ENCODE measurements at regions not wholly inside any gene's neighbourhood (a gene's known extent, or its start where the extent isn't known, plus 50 kb on each side); places are given as distances from the start of the nearest gene placed in this dataset.

- TF ChIP-seq, protein P1, sequence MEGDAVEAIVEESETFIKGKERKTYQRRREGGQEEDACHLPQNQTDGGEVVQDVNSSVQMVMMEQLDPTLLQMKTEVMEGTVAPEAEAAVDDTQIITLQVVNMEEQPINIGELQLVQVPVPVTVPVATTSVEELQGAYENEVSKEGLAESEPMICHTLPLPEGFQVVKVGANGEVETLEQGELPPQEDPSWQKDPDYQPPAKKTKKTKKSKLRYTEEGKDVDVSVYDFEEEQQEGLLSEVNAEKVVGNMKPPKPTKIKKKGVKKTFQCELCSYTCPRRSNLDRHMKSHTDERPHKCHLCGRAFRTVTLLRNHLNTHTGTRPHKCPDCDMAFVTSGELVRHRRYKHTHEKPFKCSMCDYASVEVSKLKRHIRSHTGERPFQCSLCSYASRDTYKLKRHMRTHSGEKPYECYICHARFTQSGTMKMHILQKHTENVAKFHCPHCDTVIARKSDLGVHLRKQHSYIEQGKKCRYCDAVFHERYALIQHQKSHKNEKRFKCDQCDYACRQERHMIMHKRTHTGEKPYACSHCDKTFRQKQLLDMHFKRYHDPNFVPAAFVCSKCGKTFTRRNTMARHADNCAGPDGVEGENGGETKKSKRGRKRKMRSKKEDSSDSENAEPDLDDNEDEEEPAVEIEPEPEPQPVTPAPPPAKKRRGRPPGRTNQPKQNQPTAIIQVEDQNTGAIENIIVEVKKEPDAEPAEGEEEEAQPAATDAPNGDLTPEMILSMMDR (IDR thresholded peaks at IDR 0.05; ENCODE audit: low read depth, low read length): no peak
- no peak overlapping the region for H3K4me3 ChIP-seq (ENCODE audit: low read depth, low read length)
- H3K9me3 ChIP-seq: no peaks in the 10 kb centered on the region
- H3K27me3 ChIP-seq: no peaks in the 10 kb centered on the region
- H3K4me1 ChIP-seq: no peaks in the 10 kb centered on the region
- no peak for DNase-seq
- H3K36me3 ChIP-seq: no peaks in the 10 kb centered on the region
These were observed 62.3 kb upstream of the PAGE3 start for GRCh38 chrX:55326985-55327384.

- TF ChIP-seq, protein P1 (IDR thresholded peaks at IDR 0.05; ENCODE audit: low read depth, low read length): no peak
- no peak for DNase-seq
- no peaks in the 10 kb centered on the region for H3K9me3 ChIP-seq
- no peaks in the 10 kb centered on the region for H3K4me1 ChIP-seq
- no peaks in the 10 kb centered on the region for H3K27me3 ChIP-seq
- H3K36me3 ChIP-seq: no peaks in the 10 kb centered on the region
- no peak overlapping the region for H3K4me3 ChIP-seq (ENCODE audit: low read depth, low read length)
These were observed 70.6 kb upstream of the PAGE3 start for GRCh38 chrX:55335296-55335695.

- no peak overlapping the region for H3K4me3 ChIP-seq (ENCODE audit: low read depth, low read length)
- TF ChIP-seq, protein P1 (IDR thresholded peaks at IDR 0.05; ENCODE audit: low read depth, low read length): no peak
These were observed 71.5 kb upstream of the PAGE3 start for GRCh38 chrX:55336176-55336575.

DNA sequence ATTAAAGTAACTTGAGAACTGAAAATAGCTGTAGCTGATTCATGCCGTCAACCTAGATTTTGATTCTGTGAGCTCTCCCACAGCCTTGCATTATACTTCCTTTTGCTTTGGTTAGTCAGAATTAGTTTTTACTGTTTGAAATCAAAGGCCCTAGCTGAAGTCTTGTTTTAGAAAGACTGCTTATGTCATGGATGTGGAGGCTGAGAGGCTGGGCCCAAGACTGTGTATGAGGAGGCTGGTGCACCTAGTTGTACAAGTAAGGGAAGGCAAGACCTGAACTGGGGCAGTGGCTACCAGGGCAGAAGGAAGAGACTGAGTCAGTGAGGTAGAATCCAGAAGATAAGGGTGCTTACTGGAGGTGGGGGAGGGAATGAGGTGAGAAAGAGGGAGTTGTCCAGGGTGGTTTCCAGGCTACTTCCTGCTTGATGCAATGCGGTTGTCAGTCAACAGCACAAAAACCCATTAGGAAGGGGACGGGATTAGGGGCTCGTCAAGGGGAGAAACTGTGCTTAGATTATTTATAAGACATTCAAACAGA, 76.2 kb upstream of the PAGE3 start:
- DNase-seq: no peak
- Histone ChIP-seq H3K27me3 (no peaks in the 10 kb centered on the region), H3K4me1 (no peaks in the 10 kb centered on the region), H3K36me3 (no peaks in the 10 kb centered on the region), H3K9me3 (no peaks in the 10 kb centered on the region), H3K4me3 (ENCODE audit: low read depth, low read length) (no peak overlapping the region)
- TF ChIP-seq, protein P1 (IDR thresholded peaks at IDR 0.05; ENCODE audit: low read depth, low read length): no peak

More at GRCh38 chrX:55336176-55336575, 71.5 kb upstream of the PAGE3 start:
- Histone ChIP-seq H3K27me3 (no peaks in the 10 kb centered on the region), H3K4me1 (no peaks in the 10 kb centered on the region), H3K9me3 (no peaks in the 10 kb centered on the region), H3K36me3 (no peaks in the 10 kb centered on the region)
- DNase-seq: no peak

DNA sequence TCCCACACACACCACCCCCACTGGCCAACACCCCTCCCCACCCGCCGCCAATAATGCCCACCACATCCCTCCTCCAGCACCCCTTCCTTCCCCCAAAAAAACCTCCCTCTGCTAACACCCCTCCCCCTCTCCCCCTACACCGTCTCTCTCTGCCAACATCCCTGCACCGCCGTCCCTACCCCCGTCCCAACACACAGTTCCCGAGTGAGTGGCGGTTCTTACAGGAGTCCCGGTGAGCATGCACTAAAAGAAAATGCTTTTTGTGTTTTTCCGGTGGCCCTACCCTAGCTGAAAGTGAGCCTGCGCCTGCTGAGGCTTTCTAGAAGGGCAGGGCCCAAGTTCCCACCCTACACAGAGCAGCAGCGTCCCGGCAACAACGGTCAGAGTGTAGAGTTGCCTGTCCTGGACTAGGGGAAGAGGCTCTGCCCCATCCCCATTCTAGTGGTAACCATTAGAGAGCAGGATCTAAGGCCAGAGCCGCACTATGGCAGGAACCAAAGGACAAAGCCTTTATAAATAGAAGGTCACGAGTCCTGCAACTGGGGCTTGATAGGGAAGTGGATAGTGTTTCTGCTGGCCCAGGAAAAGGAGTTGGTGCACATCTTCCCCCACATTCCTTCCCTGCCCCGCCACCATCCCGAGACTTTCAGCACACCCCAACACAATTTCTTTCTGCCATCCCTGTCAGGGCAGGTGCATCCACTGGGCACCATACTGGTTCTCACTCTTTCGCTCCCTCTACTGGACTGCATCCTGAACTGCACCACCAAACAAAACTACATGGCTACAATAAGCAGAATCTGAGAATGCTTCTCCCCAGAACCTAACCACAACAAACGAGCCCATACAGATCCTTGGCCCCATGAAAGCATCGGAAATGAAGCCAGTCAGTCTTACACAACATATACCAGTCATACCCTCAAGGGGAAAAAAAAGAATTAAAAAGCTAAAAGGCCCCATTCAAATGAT, 78.1 kb upstream of the PAGE3 start:
- H3K4me3 ChIP-seq (ENCODE audit: low read depth, low read length): peak overlapping the region; percentile 48
- DNase-seq: peak; percentile 38
- H3K4me1 ChIP-seq: no peaks in the 10 kb centered on the region
- H3K27me3 ChIP-seq: no peaks in the 10 kb centered on the region
- TF ChIP-seq, protein P1 (IDR thresholded peaks at IDR 0.05; ENCODE audit: low read depth, low read length): peak; percentile 71
- no peaks in the 10 kb centered on the region for H3K9me3 ChIP-seq
- no peaks in the 10 kb centered on the region for H3K36me3 ChIP-seq

DNA sequence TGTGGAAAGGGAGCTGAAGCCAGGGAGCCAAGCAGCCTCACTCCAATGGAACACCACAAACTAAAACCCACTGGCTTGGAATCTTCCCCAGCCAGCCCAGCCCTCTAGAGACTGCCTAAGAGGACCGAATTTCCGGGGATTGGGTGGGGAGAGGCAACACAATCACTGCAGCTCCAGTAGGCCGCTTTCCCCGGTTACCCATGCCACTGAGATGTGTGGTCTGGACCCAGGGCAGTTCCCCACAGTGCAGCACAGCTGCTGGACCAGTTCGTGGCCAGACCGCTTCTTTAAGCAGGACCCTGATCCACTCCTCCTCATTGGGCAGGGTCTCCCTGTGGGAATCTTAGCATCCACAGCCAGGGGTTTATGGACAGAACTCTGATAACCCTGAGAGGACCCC, 91.9 kb upstream of the PAGE3 start:
- no peaks in the 10 kb centered on the region for H3K27me3 ChIP-seq
- no peak for DNase-seq
- H3K9me3 ChIP-seq: no peaks in the 10 kb centered on the region

More for the DNA sequence above, 91.9 kb upstream of the PAGE3 start:
- Histone ChIP-seq H3K36me3 (no peaks in the 10 kb centered on the region), H3K4me3 (ENCODE audit: low read depth, low read length) (no peak overlapping the region), H3K4me1 (no peaks in the 10 kb centered on the region)
- TF ChIP-seq, protein P1 (IDR thresholded peaks at IDR 0.05; ENCODE audit: low read depth, low read length): no peak
